ENCODE measurements at regions not wholly inside any gene's neighbourhood (a gene's known extent, or its start where the extent isn't known, plus 50 kb on each side); places are given as distances from the start of the nearest gene placed in this dataset.
A peak's percentile ranks its signal among the peaks of the same experiment; 100 is the strongest.

GRCh38 chr6:18055098-18055497 is 67.4 kb downstream of the NHLRC1 start:
- H3K36me3 ChIP-seq (ENCODE audit: control insufficient read depth in 4 of 4, insufficient read depth in 3 of 4, low read depth in 1 of 4, low read length in 3 of 4) = no peaks in the 10 kb centered on the region
- TF ChIP-seq MAX (IDR thresholded peaks at IDR 0.05) (no peak), EGR1 (IDR thresholded peaks at IDR 0.05; ENCODE audit: low read depth in 2 of 2) (no peak), FOXA1 (IDR thresholded peaks at IDR 0.05) (no peak), RAD21 (IDR thresholded peaks at IDR 0.05) (no peak), SP1 (IDR thresholded peaks at IDR 0.05) (no peak), REST (IDR thresholded peaks at IDR 0.05) (no peak), RXRA (IDR thresholded peaks at IDR 0.05) (no peak), JUND (IDR thresholded peaks at IDR 0.05) (no peak)
- no peak for DNase-seq (ENCODE audit: low spot score)

GRCh38 chr6:18053555-18054445 is 66.4 kb upstream of the KIF13A start:
- no peak for DNase-seq (ENCODE audit: low spot score)
- Histone ChIP-seq H3K27ac (ENCODE audit: low read depth in 1 of 2, low read length in 2 of 2) (peak overlapping the region; percentile 77 to 87), H3K9ac (ENCODE audit: low read depth in 1 of 2, low read length in 2 of 2) (peak overlapping the region in 1 of 2 donors; percentile 37)

More at GRCh38 chr6:18055098-18055497, 67.4 kb downstream of the NHLRC1 start:
- H3K4me3 ChIP-seq (ENCODE audit: low read depth in 1 of 3, low read length in 3 of 3) = no peak overlapping the region
- no peaks in the 10 kb centered on the region for H3K27me3 ChIP-seq (ENCODE audit: control insufficient read depth in 4 of 4, insufficient read depth in 4 of 4, low read length in 3 of 4)
- H3K9ac ChIP-seq (ENCODE audit: low read depth in 1 of 2, low read length in 2 of 2) = no peak overlapping the region
- H3K4me1 ChIP-seq (ENCODE audit: control insufficient read depth in 4 of 4, insufficient read depth in 4 of 4, low read length in 3 of 4) = peaks cover 0 to 30% (median 16%) of the 10 kb centered on the region in 4 donors
- no peaks in the 10 kb centered on the region for H3K9me3 ChIP-seq (ENCODE audit: control insufficient read depth in 4 of 4, low read length in 3 of 4)
- no peak overlapping the region for H3K27ac ChIP-seq (ENCODE audit: low read depth in 1 of 2, low read length in 2 of 2)

More at GRCh38 chr6:18053555-18054445, 66.4 kb upstream of the KIF13A start:
- Histone ChIP-seq H3K4me1 (ENCODE audit: control insufficient read depth in 4 of 4, insufficient read depth in 4 of 4, low read length in 3 of 4) (peaks cover 0 to 30% (median 16%) of the 10 kb centered on the region in 4 donors), H3K4me3 (ENCODE audit: low read depth in 1 of 3, low read length in 3 of 3) (no peak overlapping the region), H3K27me3 (ENCODE audit: control insufficient read depth in 4 of 4, insufficient read depth in 4 of 4, low read length in 3 of 4) (no peaks in the 10 kb centered on the region), H3K36me3 (ENCODE audit: control insufficient read depth in 4 of 4, insufficient read depth in 3 of 4, low read depth in 1 of 4, low read length in 3 of 4) (no peaks in the 10 kb centered on the region), H3K9me3 (ENCODE audit: control insufficient read depth in 4 of 4, low read length in 3 of 4) (no peaks in the 10 kb centered on the region)
- 63% methylated on average over 6 of the region's 6 CpGs for WGBS
- TF ChIP-seq GABPA (IDR thresholded peaks at IDR 0.05 in 1 of 2, conservative IDR thresholded peaks at IDR 0.05 in 1 of 2) (no peak), NR2F2 (IDR thresholded peaks at IDR 0.05) (no peak), EGR1 (IDR thresholded peaks at IDR 0.05; ENCODE audit: low read depth in 2 of 2) (no peak), REST (IDR thresholded peaks at IDR 0.05) (no peak), CTCF (IDR thresholded peaks at IDR 0.05; ENCODE audit: low read depth, low read length, missing input control) (no peak), YY1 (IDR thresholded peaks at IDR 0.05) (peak; percentile 58), FOXA2 (IDR thresholded peaks at IDR 0.05) (no peak), JUND (IDR thresholded peaks at IDR 0.05) (no peak), RXRA (IDR thresholded peaks at IDR 0.05) (peak in 1 of 2 donors; percentile 22), SP1 (IDR thresholded peaks at IDR 0.05) (peak; percentile 38), MAX (IDR thresholded peaks at IDR 0.05) (no peak), FOXA1 (IDR thresholded peaks at IDR 0.05) (no peak), RAD21 (IDR thresholded peaks at IDR 0.05) (peak in 1 of 2 donors; percentile 18), HNF4A (conservative IDR thresholded peaks at IDR 0.05) (peak; percentile 26 to 40), ZBTB33 (IDR thresholded peaks at IDR 0.05) (no peak)
